GM12891 (cell line): ENCODE measurements at regions not wholly inside any gene's neighbourhood (a gene's known extent, or its start where the extent isn't known, plus 50 kb on each side); places are given as distances from the start of the nearest gene placed in this dataset.

Experiments
- POLR2A ChIP-seq: IDR thresholded peaks from 2 replicates; pipeline ENCODE4 v1.6.1; 2011; ENCODE audit warnings: low read depth, low read length, control low read depth
- POLR2AphosphoS5 ChIP-seq: IDR thresholded peaks from 2 replicates; pipeline ENCODE4 v1.6.1; 2011; ENCODE audit warnings: low read depth, low read length, control low read depth
- SPI1 ChIP-seq: IDR thresholded peaks from 2 replicates; pipeline ENCODE4 v1.6.1; 2011; ENCODE audit warnings: low read depth, low read length, control low read depth
- TAF1 ChIP-seq: IDR thresholded peaks from 2 replicates; pipeline ENCODE4 v1.6.1; 2011; ENCODE audit warnings: low read depth, low read length, control low read depth

DNA sequence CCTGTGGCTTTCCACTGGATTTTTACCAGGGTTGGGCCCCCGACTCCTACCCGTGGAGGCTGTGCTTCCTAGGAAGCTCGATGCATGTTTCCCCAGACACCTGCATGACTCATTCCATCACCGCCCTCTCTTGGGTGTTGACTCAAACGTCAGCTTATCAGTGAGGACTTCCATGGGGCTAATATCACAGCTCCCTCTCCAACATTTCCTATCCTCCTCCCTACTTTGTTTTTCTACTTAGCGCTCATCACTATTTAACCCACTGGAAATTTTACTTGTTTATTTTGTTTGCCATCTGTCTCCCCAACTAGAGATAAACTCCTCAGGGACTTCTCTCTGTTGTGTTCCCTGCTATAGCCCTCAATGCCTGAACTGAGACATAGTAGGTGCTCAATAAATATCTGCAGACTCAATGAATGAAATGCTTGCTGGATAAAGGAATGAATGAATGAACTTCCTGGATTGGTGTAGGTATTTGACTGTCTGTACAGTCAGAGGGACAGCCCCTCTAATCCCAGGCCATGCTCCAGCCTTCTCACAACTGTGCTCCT lies 55.9 kb upstream of the EPCAM start:
- TF ChIP-seq POLR2A = no peak
- TF ChIP-seq POLR2AphosphoS5 = no peak
- no peak for TF ChIP-seq SPI1
- TF ChIP-seq TAF1 = no peak
